Mesothelial cell of epicardium (in vitro differentiated cells): ENCODE measurements at regions not wholly inside any gene's neighbourhood (a gene's known extent, or its start where the extent isn't known, plus 50 kb on each side); places are given as distances from the start of the nearest gene placed in this dataset.
"Not testable (repeated sequence)": the region's sequence is repeated elsewhere in the genome, so short reads cannot be mapped to it uniquely, and the experiment has no call there.

ENCODE experiments used
- DNase-seq, 2 experiments: peaks; one replicate each; pipeline ENCODE4 v3.0.0; 2021; ENCODE audit warnings: low spot score in 2 of 2; ENCODE audit not compliant: unreplicated experiment in 2 of 2
- H3K27ac Mint-ChIP-seq: 2 replicates; pipeline ENCODE4 v1.8.0; 2021; ENCODE audit warnings: mixed read lengths
- H3K27me3 Mint-ChIP-seq: 2 replicates; pipeline ENCODE4 v1.8.0; 2021; ENCODE audit warnings: low read depth, mixed read lengths
- H3K36me3 Mint-ChIP-seq: 2 replicates; pipeline ENCODE4 v1.8.0; 2021; ENCODE audit warnings: mixed read lengths
- H3K4me1 Mint-ChIP-seq: 2 replicates; pipeline ENCODE4 v1.8.0; 2021; ENCODE audit warnings: mixed read lengths
- H3K4me3 Mint-ChIP-seq: 2 replicates; pipeline ENCODE4 v1.8.0; 2021; ENCODE audit warnings: mild to moderate bottlenecking, moderate library complexity, mixed read lengths
- H3K9me3 Mint-ChIP-seq: 2 replicates; pipeline ENCODE4 v1.8.0; 2021; ENCODE audit warnings: mixed read lengths
- CTCF ChIP-seq: fragments of 200-600 bp; sonication (generic); IDR thresholded peaks from one replicate; pipeline ENCODE4 v1.5.0; 2021; ENCODE audit warnings: antibody characterized with exemption; ENCODE audit not compliant: unreplicated experiment

- Mint-ChIP-seq H3K9me3 (peaks cover 13% of the 10 kb centered on the region), H3K36me3 (peaks cover 28% of the 10 kb centered on the region), H3K27ac (peak overlapping the region; percentile 2), H3K4me1 (peaks cover 10% of the 10 kb centered on the region), H3K4me3 (no peak overlapping the region), H3K27me3 (no peaks in the 10 kb centered on the region)
- TF ChIP-seq CTCF: no peak
- DNase-seq: no peak
These were observed 68.2 kb upstream of the VGLL4 start for GRCh38 chr3:11711876-11712275.

- Mint-ChIP-seq H3K9me3 (peaks cover 15% of the 10 kb centered on the region), H3K27me3 (no peaks in the 10 kb centered on the region), H3K4me3 (no peak overlapping the region), H3K36me3 (peaks cover 30% of the 10 kb centered on the region), H3K27ac (no peak overlapping the region), H3K4me1 (no peaks in the 10 kb centered on the region)
- TF ChIP-seq CTCF: no peak
- DNase-seq: no peak
These were observed 66.1 kb upstream of the VGLL4 start for GRCh38 chr3:11709782-11710181.

GRCh38 chr3:11707084-11707483, 63.4 kb upstream of the VGLL4 start:
- H3K36me3 Mint-ChIP-seq: peaks cover 31% of the 10 kb centered on the region
- H3K4me1 Mint-ChIP-seq, DNase-seq, H3K27ac Mint-ChIP-seq, H3K27me3 Mint-ChIP-seq, H3K4me3 Mint-ChIP-seq: not testable (repeated sequence)
- H3K9me3 Mint-ChIP-seq: peaks cover 17% of the 10 kb centered on the region

- H3K36me3 Mint-ChIP-seq: peaks cover 31% of the 10 kb centered on the region
- no peak overlapping the region for H3K4me3 Mint-ChIP-seq
- no peaks in the 10 kb centered on the region for H3K4me1 Mint-ChIP-seq
- DNase-seq: no peak
- no peak overlapping the region for H3K27ac Mint-ChIP-seq
- TF ChIP-seq CTCF: no peak
- no peaks in the 10 kb centered on the region for H3K27me3 Mint-ChIP-seq
- H3K9me3 Mint-ChIP-seq: peaks cover 17% of the 10 kb centered on the region
These were observed 62.9 kb upstream of the VGLL4 start for GRCh38 chr3:11706604-11707003.

GRCh38 chr3:11705049-11705448, 61.3 kb upstream of the VGLL4 start:
- Mint-ChIP-seq H3K4me1 (no peaks in the 10 kb centered on the region), H3K27ac (no peak overlapping the region)

GRCh38 chr3:11703146-11703545, 59.4 kb upstream of the VGLL4 start:
- no peaks in the 10 kb centered on the region for H3K27me3 Mint-ChIP-seq
- peaks cover 5% of the 10 kb centered on the region for H3K9me3 Mint-ChIP-seq
- peaks cover 31% of the 10 kb centered on the region for H3K36me3 Mint-ChIP-seq

More at GRCh38 chr3:11705049-11705448, 61.3 kb upstream of the VGLL4 start:
- TF ChIP-seq CTCF: no peak
- Mint-ChIP-seq H3K9me3 (peaks cover 11% of the 10 kb centered on the region), H3K36me3 (peaks cover 35% of the 10 kb centered on the region), H3K4me3 (no peak overlapping the region), H3K27me3 (no peaks in the 10 kb centered on the region)
- DNase-seq: no peak

More at GRCh38 chr3:11703146-11703545, 59.4 kb upstream of the VGLL4 start:
- no peak for DNase-seq
- no peak overlapping the region for H3K4me3 Mint-ChIP-seq
- TF ChIP-seq CTCF: no peak
- H3K4me1 Mint-ChIP-seq: no peaks in the 10 kb centered on the region
- no peak overlapping the region for H3K27ac Mint-ChIP-seq
